Endothelial cell (in vitro differentiated cells): ENCODE measurements at regions not wholly inside any gene's neighbourhood (a gene's known extent, or its start where the extent isn't known, plus 50 kb on each side); places are given as distances from the start of the nearest gene placed in this dataset.

ENCODE experiments used
- DNase-seq: peaks from one replicate; pipeline ENCODE4 v3.0.0; 2021; ENCODE audit warnings: low spot score
- H3K27ac Mint-ChIP-seq: one replicate; pipeline ENCODE4 v1.8.0; 2021; ENCODE audit warnings: mixed read lengths, inconsistent platforms; ENCODE audit not compliant: unreplicated experiment
- H3K27me3 Mint-ChIP-seq: one replicate; pipeline ENCODE4 v1.8.0; 2021; ENCODE audit warnings: mild to moderate bottlenecking, moderate library complexity, mixed read lengths, inconsistent platforms; ENCODE audit not compliant: unreplicated experiment
- H3K36me3 Mint-ChIP-seq: one replicate; pipeline ENCODE4 v1.8.0; 2021; ENCODE audit warnings: mild to moderate bottlenecking, low read depth, mixed read lengths, inconsistent platforms; ENCODE audit not compliant: unreplicated experiment
- H3K4me1 Mint-ChIP-seq: one replicate; pipeline ENCODE4 v1.8.0; 2021; ENCODE audit warnings: mild to moderate bottlenecking, mixed read lengths, inconsistent platforms; ENCODE audit not compliant: unreplicated experiment
- H3K4me3 Mint-ChIP-seq: one replicate; pipeline ENCODE4 v1.8.0; 2021; ENCODE audit warnings: mild to moderate bottlenecking, mixed read lengths, inconsistent platforms; ENCODE audit not compliant: unreplicated experiment
- H3K9me3 Mint-ChIP-seq: one replicate; pipeline ENCODE4 v1.8.0; 2021; ENCODE audit warnings: mixed read lengths, inconsistent platforms; ENCODE audit not compliant: unreplicated experiment
- CTCF ChIP-seq: fragments of 200-600 bp; sonication (generic); IDR thresholded peaks from one replicate; pipeline ENCODE4 v1.5.0; 2021; ENCODE audit warnings: antibody characterized with exemption; ENCODE audit not compliant: unreplicated experiment

- Mint-ChIP-seq H3K9me3 (no peaks in the 10 kb centered on the region), H3K36me3 (no peaks in the 10 kb centered on the region), H3K4me3 (no peak overlapping the region), H3K4me1 (peaks cover 3% of the 10 kb centered on the region), H3K27ac (no peak overlapping the region), H3K27me3 (no peaks in the 10 kb centered on the region)
- DNase-seq: no peak
- no peak for TF ChIP-seq CTCF
Measured at GRCh38 chr6:15916581-15916980, 212.3 kb upstream of the MYLIP start.

- Mint-ChIP-seq H3K4me3 (no peak overlapping the region), H3K27me3 (no peaks in the 10 kb centered on the region), H3K27ac (no peak overlapping the region), H3K36me3 (no peaks in the 10 kb centered on the region), H3K4me1 (peaks cover 3% of the 10 kb centered on the region), H3K9me3 (no peaks in the 10 kb centered on the region)
- no peak for TF ChIP-seq CTCF
- no peak for DNase-seq
Measured at GRCh38 chr6:15915508-15916178, 213.2 kb upstream of the MYLIP start.

GRCh38 chr6:15914553-15914952 is 214.3 kb upstream of the MYLIP start:
- Mint-ChIP-seq H3K4me1 (peaks cover 3% of the 10 kb centered on the region), H3K27ac (no peak overlapping the region), H3K9me3 (no peaks in the 10 kb centered on the region), H3K36me3 (no peaks in the 10 kb centered on the region), H3K27me3 (peaks cover 1% of the 10 kb centered on the region), H3K4me3 (no peak overlapping the region)
- DNase-seq: no peak
- TF ChIP-seq CTCF: no peak

GRCh38 chr6:15913573-15913972 is 215.3 kb upstream of the MYLIP start:
- Mint-ChIP-seq H3K36me3 (no peaks in the 10 kb centered on the region), H3K4me1 (peaks cover 5% of the 10 kb centered on the region), H3K27me3 (peaks cover 1% of the 10 kb centered on the region), H3K4me3 (no peak overlapping the region), H3K9me3 (no peaks in the 10 kb centered on the region), H3K27ac (no peak overlapping the region)
- DNase-seq: no peak
- no peak for TF ChIP-seq CTCF

- H3K4me3 Mint-ChIP-seq: no peak overlapping the region
- no peak for TF ChIP-seq CTCF
Measured at GRCh38 chr6:15912505-15913400, 216.1 kb upstream of the MYLIP start.

More at GRCh38 chr6:15912505-15913400, 216.1 kb upstream of the MYLIP start:
- Mint-ChIP-seq H3K27me3 (peaks cover 1% of the 10 kb centered on the region), H3K27ac (no peak overlapping the region), H3K36me3 (no peaks in the 10 kb centered on the region), H3K9me3 (no peaks in the 10 kb centered on the region), H3K4me1 (peaks cover 12% of the 10 kb centered on the region)
- no peak for DNase-seq
